K562 (cell line): ENCODE measurements at regions not wholly inside any gene's neighbourhood (a gene's known extent, or its start where the extent isn't known, plus 50 kb on each side); places are given as distances from the start of the nearest gene placed in this dataset.

Experiments used
- ATAC-seq: fragments of 200-7000 bp; cut with Tn5 transposase; 3 replicates; pipeline ENCODE4 v1.9.1; 2020; ENCODE audit warnings: moderate library complexity
- BruUV-seq: library from RNA; stranded (reverse); fragments of 400-500 nt; replicated peaks from 2 replicates; lab custom pipeline; 2021; lab: Mats Ljungman, UMichigan
- CTCF ChIA-PET: fragments of 300-600 bp; formaldehyde crosslinking; extraction: SDS; loops from one replicate; lab custom pipeline; 2021; ENCODE audit warnings: low intra/inter-chr PET ratio; lab: Yijun Ruan, JAX
- POLR2A ChIA-PET: fragments of 300-600, 350-650 bp; sonication (Branson Sonifier 250); formaldehyde crosslinking; extraction: SDS; loops from one replicate; lab custom pipeline; 2021; ENCODE audit warnings: antibody characterized with exemption, inconsistent platforms; lab: Yijun Ruan, JAX
- DNase-seq, 4 experiments: peaks; one replicate each; pipeline versions ENCODE4 v3.0.0 to v3.0.0-alpha.2; 2011 to 2018; ENCODE audit warnings: low spot score in 3 of 4, mixed read lengths in 3 of 4; ENCODE audit errors: extremely low read depth in 1 of 4
- FAIRE-seq: peaks from 2 replicates; lab custom pipeline; 2011; peaks lifted over from hg19 to GRCh38; lab: Jason Lieb, UNC
- H2AFZ ChIP-seq: 2 replicates; pipeline ENCODE4 v1.6.0; 2011; ENCODE audit warnings: low read depth, low read length, control low read depth, inconsistent platforms
- H3K27ac ChIP-seq: fragments of 200-600 bp; 3 replicates; pipeline ENCODE4 v1.8.0; 2011; ENCODE audit warnings: low read depth, mild to moderate bottlenecking, control low read depth, inconsistent platforms, low read length, moderate library complexity, mixed read lengths; ENCODE audit errors: extremely low read depth
- H3K27me3 ChIP-seq, 2 experiments: fragments of 300-600 bp in 1 of 2; 2 replicates in 1 of 2; 3 replicates in 1 of 2; pipeline versions ENCODE4 v1.6.0 to v1.8.0; 2011; ENCODE audit warnings: inconsistent platforms in 2 of 2, low read length in 2 of 2, mild to moderate bottlenecking in 1 of 2, mixed read lengths in 1 of 2, moderate library complexity in 1 of 2; ENCODE audit not compliant: control insufficient read depth in 2 of 2, insufficient read depth in 2 of 2
- H3K36me3 ChIP-seq: fragments of 300-600 bp; 3 replicates; pipeline ENCODE4 v1.8.0; 2011; ENCODE audit warnings: mild to moderate bottlenecking, low read length, inconsistent platforms; ENCODE audit not compliant: control insufficient read depth, insufficient read depth
- H3K4me1 ChIP-seq, 2 experiments: fragments of 200-600 bp in 1 of 2; replicated peaks in 1 of 2; 2 replicates in 1 of 2; 3 replicates in 1 of 2; pipeline versions ENCODE4 v1.5.1 to v1.8.0; 2011; ENCODE audit warnings: inconsistent platforms in 2 of 2, low read length in 2 of 2, mild to moderate bottlenecking in 1 of 2, mixed read lengths in 1 of 2, moderate library complexity in 1 of 2; ENCODE audit not compliant: control insufficient read depth in 2 of 2, insufficient read depth in 2 of 2
- H3K4me2 ChIP-seq: 2 replicates; pipeline ENCODE4 v1.6.1; 2011; ENCODE audit warnings: low read length, control low read depth, inconsistent platforms, mixed read lengths; ENCODE audit not compliant: insufficient read depth
- H3K4me3 ChIP-seq: fragments of 200-600 bp; sonication (generic), shearing (Covaris generic); 2 replicates; pipeline ENCODE4 v1.5.1; 2016; ENCODE audit warnings: control low read depth, inconsistent platforms
- H3K79me2 ChIP-seq: fragments of 200-600 bp; 3 replicates; pipeline ENCODE4 v1.8.0; 2011; ENCODE audit warnings: low read length, inconsistent platforms; ENCODE audit not compliant: control insufficient read depth, insufficient read depth
- H3K9ac ChIP-seq, 2 experiments: 2 replicates each; pipeline versions ENCODE4 v1.6.0 to v1.6.1; 2011; ENCODE audit warnings: low read depth in 2 of 2, low read length in 2 of 2, control low read depth in 1 of 2, inconsistent platforms in 1 of 2, mild to moderate bottlenecking in 1 of 2, mixed read lengths in 1 of 2; ENCODE audit not compliant: insufficient read depth in 1 of 2
- H3K9me1 ChIP-seq: one replicate; pipeline ENCODE4 v1.6.0; 2011; ENCODE audit warnings: inconsistent platforms, mild to moderate bottlenecking, low read length, moderate library complexity; ENCODE audit not compliant: control insufficient read depth, insufficient read depth
- H3K9me3 ChIP-seq: replicated peaks from 2 replicates; pipeline ENCODE4 v1.5.1; 2011; ENCODE audit warnings: low read depth, low read length, inconsistent platforms; ENCODE audit not compliant: control insufficient read depth, insufficient read depth
- H4K20me1 ChIP-seq: replicated peaks from 2 replicates; pipeline ENCODE4 v1.6.1; 2011; ENCODE audit warnings: low read length, inconsistent platforms, mixed read lengths; ENCODE audit not compliant: control insufficient read depth, insufficient read depth
- HNRNPLL ChIP-seq: fragments of 200-400 bp; formaldehyde crosslinking; IDR thresholded peaks from 2 replicates; pipeline ENCODE4 v1.6.1; 2017; ENCODE audit warnings: low read length, low read depth, mild to moderate bottlenecking; ENCODE audit not compliant: poor library complexity, severe bottlenecking
- RERE ChIP-seq: sonication (generic); formaldehyde crosslinking; IDR thresholded peaks from 2 replicates; pipeline ENCODE4 v1.8.0; 2023; ENCODE audit warnings: missing genetic modification reagents, mild to moderate bottlenecking, borderline replicate concordance
- RFX1 ChIP-seq: fragments of 450-650 bp; IDR thresholded peaks from 2 replicates; pipeline ENCODE4 v1.6.1; 2016; ENCODE audit warnings: mild to moderate bottlenecking, moderate library complexity
- WGBS: fragments of 100-300 bp; shearing (Covaris generic); methylation state at CpG from one replicate; pipeline ENCODE4 v1.1.6; 2016; ENCODE audit warnings: low coverage, mixed read lengths; ENCODE audit not compliant: insufficient coverage; ENCODE audit errors: missing lambda C conversion rate; 5-methylcytosine and 5-hydroxymethylcytosine counted together
- in situ Hi-C: fragments of 300-500 bp; cut with MboI; formaldehyde crosslinking; loops from 4 replicates; pipeline ENCODE4 v1.15.0; 2018; ENCODE audit warnings: inconsistent platforms, mixed read lengths
- intact Hi-C: fragments of 100-400 bp; cut with micrococcal nuclease; formaldehyde crosslinking; loops from 2 replicates; pipeline ENCODE4 v1.14.2; 2022
- TF ChIP-seq, protein P1 (sequence below), 2 experiments: fragments of 450-650 bp; conservative IDR thresholded peaks; 2 replicates each; pipeline ENCODE4 v1.6.1; 2017; ENCODE audit warnings: mild to moderate bottlenecking in 2 of 2, moderate library complexity in 2 of 2
- TF ChIP-seq, protein P2 (sequence below): fragments of 450-650 bp; IDR thresholded peaks from 2 replicates; pipeline ENCODE4 v1.6.1; 2016; ENCODE audit warnings: mild to moderate bottlenecking

- Histone ChIP-seq H4K20me1 (no peaks in the 10 kb centered on the region), H3K27me3 (no peaks in the 10 kb centered on the region), H3K79me2 (no peaks in the 10 kb centered on the region), H3K27ac (no peak overlapping the region), H2AFZ (no peak overlapping the region), H3K9me3 (no peaks in the 10 kb centered on the region), H3K4me3 (no peak overlapping the region), H3K4me1 (no peaks in the 10 kb centered on the region), H3K36me3 (no peaks in the 10 kb centered on the region), H3K9me1 (no peaks in the 10 kb centered on the region), H3K4me2 (no peak overlapping the region), H3K9ac (no peak overlapping the region)
- ATAC-seq (no peak), FAIRE-seq (no peak), DNase-seq (no peak)
- TF ChIP-seq, protein P1, sequence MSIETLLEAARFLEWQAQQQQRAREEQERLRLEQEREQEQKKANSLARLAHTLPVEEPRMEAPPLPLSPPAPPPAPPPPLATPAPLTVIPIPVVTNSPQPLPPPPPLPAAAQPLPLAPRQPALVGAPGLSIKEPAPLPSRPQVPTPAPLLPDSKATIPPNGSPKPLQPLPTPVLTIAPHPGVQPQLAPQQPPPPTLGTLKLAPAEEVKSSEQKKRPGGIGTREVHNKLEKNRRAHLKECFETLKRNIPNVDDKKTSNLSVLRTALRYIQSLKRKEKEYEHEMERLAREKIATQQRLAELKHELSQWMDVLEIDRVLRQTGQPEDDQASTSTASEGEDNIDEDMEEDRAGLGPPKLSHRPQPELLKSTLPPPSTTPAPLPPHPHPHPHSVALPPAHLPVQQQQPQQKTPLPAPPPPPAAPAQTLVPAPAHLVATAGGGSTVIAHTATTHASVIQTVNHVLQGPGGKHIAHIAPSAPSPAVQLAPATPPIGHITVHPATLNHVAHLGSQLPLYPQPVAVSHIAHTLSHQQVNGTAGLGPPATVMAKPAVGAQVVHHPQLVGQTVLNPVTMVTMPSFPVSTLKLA (conservative IDR thresholded peaks at IDR 0.05), result no peak
- TF ChIP-seq, protein P2, sequence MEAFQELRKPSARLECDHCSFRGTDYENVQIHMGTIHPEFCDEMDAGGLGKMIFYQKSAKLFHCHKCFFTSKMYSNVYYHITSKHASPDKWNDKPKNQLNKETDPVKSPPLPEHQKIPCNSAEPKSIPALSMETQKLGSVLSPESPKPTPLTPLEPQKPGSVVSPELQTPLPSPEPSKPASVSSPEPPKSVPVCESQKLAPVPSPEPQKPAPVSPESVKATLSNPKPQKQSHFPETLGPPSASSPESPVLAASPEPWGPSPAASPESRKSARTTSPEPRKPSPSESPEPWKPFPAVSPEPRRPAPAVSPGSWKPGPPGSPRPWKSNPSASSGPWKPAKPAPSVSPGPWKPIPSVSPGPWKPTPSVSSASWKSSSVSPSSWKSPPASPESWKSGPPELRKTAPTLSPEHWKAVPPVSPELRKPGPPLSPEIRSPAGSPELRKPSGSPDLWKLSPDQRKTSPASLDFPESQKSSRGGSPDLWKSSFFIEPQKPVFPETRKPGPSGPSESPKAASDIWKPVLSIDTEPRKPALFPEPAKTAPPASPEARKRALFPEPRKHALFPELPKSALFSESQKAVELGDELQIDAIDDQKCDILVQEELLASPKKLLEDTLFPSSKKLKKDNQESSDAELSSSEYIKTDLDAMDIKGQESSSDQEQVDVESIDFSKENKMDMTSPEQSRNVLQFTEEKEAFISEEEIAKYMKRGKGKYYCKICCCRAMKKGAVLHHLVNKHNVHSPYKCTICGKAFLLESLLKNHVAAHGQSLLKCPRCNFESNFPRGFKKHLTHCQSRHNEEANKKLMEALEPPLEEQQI, result no peak
- TF ChIP-seq HNRNPLL (no peak), RFX1 (no peak), RERE (CRISPR knock-in tag) (no peak)
- ChIA-PET CTCF (no interaction called here), POLR2A (no interaction called here)
- intact Hi-C loops, result no loop called here
- WGBS, result 0% methylated on average over 1 of the region's 1 CpG
- no TSS peak for BruUV-seq
- in situ Hi-C loops, result no loop called here
Observed at GRCh38 chr5:39801306-39801705, 376.5 kb upstream of the DAB2 start.
